SHP77 (cell line): ENCODE measurements at regions not wholly inside any gene's neighbourhood (a gene's known extent, or its start where the extent isn't known, plus 50 kb on each side); places are given as distances from the start of the nearest gene placed in this dataset.
"Not testable (repeated sequence)": the region's sequence is repeated elsewhere in the genome, so short reads cannot be mapped to it uniquely, and the experiment has no call there.

ENCODE experiments used
- DNase-seq, 2 experiments: peaks; one replicate each; lab custom pipeline; 2025; lab: John Stamatoyannopoulos, UW

DNA sequence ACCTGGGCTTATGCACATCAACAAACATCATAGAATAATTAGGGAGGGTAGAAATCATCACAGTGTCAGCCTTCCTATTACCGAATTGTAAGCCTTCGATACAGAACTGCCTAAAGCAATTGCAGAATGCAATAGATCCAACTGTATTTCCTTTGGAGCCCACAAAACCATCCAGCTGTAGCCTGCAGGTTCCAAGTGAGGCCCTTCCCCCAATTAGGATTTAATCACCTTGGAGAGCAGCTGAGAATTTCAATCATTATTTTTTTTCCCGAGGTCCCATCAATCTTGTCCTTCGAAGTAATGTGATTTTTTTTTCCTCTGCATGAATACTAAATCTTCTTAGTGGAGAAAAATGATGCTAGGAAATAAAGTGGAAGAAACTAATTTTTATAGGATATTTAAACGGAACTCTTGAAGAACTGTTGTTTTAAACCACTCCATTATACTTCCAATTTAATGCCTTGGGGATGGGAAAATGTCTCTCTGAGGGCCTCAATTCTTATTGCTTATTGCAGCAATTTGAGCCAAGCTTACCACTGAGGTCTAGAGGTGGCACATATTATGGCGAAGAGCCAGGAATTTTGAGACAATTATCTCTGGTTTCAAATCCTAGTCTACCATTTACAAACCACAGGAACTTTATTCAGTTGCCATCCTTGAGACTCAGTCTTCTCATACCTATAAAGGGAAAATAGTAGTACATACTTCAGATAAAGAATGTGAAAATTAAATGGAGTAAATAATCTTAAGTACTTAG lies 953.4 kb upstream of the IGFBP7 start:
- no peak for DNase-seq

DNA sequence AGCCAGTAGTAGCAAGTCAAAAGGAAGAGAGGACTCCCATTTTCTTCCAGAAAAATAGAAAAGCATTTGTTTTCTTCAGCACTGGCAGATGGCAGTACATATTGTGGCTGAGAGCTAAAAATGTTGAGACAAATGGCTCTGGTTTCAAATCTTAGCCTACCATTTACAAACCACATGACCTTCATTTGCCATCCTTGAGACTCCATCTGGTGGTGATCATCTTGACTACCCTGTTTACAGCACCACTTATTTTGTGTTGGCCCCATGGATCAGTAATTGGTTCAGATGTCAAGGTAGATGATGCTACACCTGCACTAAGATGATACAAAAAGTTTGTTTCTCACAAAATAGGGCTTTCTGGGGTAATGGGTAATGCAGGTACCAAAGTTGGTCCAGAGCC lies 951.8 kb upstream of the IGFBP7 start:
- DNase-seq: peak; percentile 3 to 4

GRCh38 chr4:58050439-58050838 lies 940.3 kb upstream of the IGFBP7 start:
- DNase-seq: no peak

- DNase-seq: no peak
These were observed 938.3 kb upstream of the IGFBP7 start for GRCh38 chr4:58048491-58048890.

DNA sequence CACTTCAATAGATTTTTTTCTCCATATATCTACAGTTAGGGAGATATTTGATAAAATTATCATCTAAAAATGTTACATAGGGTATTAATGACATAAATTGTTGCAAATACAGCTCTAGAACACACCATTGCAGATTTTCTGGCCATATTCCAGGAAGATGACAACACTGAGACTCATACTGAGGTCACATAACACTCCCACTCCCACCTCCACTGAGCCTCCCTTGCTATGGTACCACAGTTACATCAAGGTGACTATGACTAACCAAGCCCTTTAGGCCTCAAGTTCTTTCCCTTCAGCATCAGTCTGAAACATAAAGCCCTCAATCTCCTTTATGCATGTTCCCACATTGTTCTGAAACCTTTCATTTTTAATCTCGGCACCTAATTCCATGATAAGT lies 932.0 kb upstream of the IGFBP7 start:
- no peak for DNase-seq

- no peak for DNase-seq
These were observed 883.8 kb upstream of the IGFBP7 start for GRCh38 chr4:57993944-57994343.

- no peak for DNase-seq
These were observed 879.2 kb upstream of the IGFBP7 start for GRCh38 chr4:57989430-57989829.

- DNase-seq: no peak
These were observed 875.0 kb upstream of the IGFBP7 start for GRCh38 chr4:57985161-57985560.

DNA sequence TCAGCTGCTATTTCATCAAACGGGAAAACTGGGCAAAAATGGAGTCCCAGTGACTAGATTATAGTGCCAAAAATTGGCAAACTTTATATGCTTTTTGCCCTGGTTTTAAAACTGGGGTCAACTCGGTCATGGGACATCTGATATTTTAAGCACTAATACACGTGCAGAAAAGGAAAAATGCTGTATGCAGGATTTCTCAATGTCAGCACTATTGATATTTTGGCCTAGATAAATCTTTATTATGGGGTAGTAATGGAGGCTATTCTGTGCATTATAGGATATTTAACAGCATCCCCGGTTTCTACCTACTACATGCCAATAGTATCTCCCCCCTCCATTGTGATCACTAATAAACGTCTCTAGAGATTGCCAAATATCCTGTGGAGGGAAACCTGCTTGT lies 870.9 kb upstream of the IGFBP7 start:
- no peak for DNase-seq

DNA sequence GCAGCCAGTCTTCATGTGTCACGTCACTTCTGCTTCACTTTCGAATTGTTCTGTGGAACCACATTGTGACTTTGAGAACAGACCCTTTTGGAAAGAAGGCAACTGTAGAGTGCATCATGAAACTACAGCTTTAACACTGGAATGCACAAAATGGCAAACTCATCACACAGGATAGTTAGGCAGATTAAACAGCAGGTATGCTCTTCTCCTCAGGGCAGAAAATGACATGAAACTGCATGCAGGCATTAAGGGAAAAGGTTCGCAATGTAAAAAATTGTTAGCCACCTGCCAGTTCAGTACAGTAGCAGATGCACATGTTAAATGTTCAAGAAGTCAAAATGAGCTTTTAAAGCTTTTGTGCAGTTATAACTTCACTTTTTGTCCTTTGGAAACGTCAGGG lies 864.6 kb upstream of the IGFBP7 start:
- DNase-seq: no peak

DNA sequence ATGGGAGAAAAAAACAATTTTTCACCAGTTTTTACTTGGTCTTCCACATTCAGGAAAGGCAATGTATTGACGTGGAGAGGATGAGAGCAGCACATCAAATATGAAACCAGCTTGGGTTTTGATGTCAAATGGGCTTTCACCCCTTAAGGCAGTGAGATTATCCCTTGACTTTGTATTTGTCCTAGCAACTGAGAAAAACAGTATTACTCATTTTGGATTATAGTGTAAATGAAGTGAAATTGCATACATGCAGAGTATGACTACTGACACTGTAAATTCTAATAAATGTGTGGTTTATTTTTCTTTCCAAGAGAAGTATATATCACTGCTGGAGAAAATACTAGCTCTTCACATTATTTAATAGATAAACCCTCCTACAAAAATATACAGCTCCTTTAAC lies 863.6 kb upstream of the IGFBP7 start:
- no peak for DNase-seq

DNA sequence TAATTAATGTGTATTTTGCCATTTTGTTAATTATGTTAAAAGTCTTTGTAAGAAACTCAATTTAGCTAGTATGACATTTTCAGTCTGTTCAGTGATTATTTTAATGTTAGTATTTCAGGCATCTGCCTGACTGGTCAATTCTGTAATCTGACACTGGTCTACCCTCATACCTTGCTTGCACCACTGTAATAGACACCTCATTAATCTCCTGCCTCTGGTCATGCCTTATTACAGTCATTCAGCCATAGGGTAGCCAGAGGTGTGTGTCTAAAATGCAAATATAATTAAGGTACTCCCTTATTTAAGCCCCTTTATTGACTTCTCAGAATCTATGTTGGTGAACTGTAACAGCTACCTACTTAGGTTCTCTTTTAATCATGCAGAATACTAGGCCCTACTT lies 861.1 kb upstream of the IGFBP7 start:
- DNase-seq: peak in 1 of 2 experiments; percentile 9

GRCh38 chr4:57966987-57967760 lies 857.0 kb upstream of the IGFBP7 start:
- DNase-seq: no peak

DNA sequence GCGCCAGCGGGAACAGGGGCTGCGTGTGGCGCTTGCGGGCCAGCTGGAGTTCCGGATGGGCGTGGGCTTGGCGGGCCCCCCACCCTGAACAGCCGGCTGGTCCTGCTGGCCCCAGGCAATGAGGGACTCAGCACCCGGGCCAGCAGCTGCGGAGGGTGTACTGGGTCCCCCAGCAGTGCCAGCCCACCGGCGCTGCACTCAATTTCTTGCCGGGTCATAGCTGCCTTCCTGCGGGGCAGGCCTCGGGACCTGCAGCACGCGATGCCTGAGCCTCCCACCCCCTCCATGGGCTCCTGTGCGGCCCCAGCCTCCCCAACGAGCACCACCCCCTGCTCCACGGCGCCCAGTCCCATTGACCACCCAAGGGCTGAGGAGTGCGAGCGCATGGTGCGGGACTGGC lies 855.2 kb upstream of the IGFBP7 start:
- DNase-seq: not testable (repeated sequence)

DNA sequence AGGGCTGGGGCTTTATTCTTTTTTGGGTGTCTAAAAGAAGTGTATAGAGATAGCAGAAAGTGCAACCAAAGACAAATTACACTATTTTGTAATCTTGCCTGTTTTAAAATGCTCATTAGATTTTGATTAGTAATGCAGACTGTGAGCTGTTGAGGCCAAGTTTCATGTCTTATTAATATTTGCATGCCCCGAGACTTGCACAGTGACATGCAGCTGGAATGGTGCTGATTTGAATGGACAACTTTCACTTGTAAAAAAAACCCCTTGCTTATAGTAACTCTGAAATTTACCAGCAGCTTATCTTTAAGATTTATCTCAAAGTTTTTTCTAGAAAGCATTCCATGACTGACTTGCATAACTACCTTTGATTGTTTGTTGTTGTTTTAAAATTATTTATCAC lies 835.1 kb upstream of the IGFBP7 start:
- DNase-seq: no peak

GRCh38 chr4:57943682-57944081 lies 833.5 kb upstream of the IGFBP7 start:
- DNase-seq: no peak

- DNase-seq: not testable (repeated sequence)
These were observed 827.1 kb upstream of the IGFBP7 start for GRCh38 chr4:57937326-57937725.

GRCh38 chr4:57926311-57926710 lies 816.1 kb upstream of the IGFBP7 start:
- DNase-seq: no peak

- DNase-seq: no peak
These were observed 814.8 kb upstream of the IGFBP7 start for GRCh38 chr4:57924951-57925350.

GRCh38 chr4:57916479-57916878 lies 806.3 kb upstream of the IGFBP7 start:
- no peak for DNase-seq

- no peak for DNase-seq
These were observed 801.0 kb upstream of the IGFBP7 start for GRCh38 chr4:57911203-57911602.

DNA sequence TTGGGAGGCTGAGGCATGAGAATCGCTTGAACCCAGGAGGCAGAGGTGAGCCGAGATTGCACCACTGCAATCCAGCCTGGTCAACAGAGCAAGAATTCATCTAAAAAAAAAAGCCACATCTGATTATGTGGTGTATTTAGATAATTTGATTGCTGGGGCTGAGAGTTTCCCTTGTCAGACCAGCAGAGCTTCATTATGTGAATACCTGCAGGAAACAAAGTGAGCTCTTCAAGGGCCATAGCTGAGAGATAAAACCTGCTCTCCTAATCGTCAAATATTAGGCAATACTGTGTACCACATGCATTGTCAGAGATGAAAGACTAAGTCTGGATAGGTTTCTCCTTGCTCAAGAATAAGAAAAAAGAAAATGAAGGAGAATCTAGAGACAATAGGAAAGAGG lies 800.0 kb upstream of the IGFBP7 start:
- no peak for DNase-seq

- DNase-seq: no peak
These were observed 795.8 kb upstream of the IGFBP7 start for GRCh38 chr4:57905965-57906364.

DNA sequence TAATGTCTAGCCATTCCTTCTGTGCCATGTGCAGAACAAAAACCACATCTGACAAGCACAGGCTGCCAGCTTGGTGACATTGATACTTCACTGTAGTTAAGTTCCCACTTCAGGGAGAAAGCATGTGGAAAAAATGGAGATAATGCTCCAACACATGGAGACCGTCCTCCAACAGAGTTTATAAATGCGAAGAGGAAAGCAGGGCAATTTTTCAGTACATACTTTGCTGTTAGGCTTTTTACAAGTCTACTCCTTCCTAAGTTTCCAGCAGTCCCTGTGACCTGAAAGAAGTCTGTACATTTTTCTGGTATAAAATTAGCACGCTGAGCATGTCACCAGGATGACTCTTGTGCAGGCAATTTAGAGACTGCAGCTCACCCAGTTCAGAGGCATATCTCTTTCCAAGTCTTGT lies 766.9 kb upstream of the IGFBP7 start:
- DNase-seq: no peak
